ENCODE measurements at regions not wholly inside any gene's neighbourhood (a gene's known extent, or its start where the extent isn't known, plus 50 kb on each side); places are given as distances from the start of the nearest gene placed in this dataset.

DNA sequence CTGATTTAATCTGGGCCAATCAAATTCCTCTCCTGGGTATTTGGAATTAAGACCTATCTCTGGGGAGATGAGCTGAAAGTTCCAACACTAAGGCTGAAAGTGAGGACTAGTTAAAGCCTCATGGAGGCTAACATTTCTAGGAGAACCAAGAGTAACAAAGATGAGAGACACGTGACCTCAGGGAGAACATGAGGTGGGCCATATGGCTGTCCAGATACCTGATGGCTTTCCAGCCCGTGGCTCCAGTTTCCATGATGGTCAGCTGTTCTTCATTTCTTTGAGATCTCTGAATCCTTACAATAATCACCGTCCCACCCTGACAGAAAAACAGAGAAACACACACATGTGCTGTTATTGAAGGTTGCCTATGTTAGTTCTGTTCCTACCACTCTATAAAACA lies 66.1 kb downstream of the LEPR start:
- TF ChIP-seq EZH2 (IDR thresholded peaks at IDR 0.05; ENCODE audit: insufficient read depth, poor library complexity, severe bottlenecking) (no peak), EZH2phosphoT487 (IDR thresholded peaks at IDR 0.05; ENCODE audit: insufficient read depth, low read depth) (no peak)

Data from GM23248 (cell line).